ENCODE measurements at regions not wholly inside any gene's neighbourhood (a gene's known extent, or its start where the extent isn't known, plus 50 kb on each side); places are given as distances from the start of the nearest gene placed in this dataset.

DNA sequence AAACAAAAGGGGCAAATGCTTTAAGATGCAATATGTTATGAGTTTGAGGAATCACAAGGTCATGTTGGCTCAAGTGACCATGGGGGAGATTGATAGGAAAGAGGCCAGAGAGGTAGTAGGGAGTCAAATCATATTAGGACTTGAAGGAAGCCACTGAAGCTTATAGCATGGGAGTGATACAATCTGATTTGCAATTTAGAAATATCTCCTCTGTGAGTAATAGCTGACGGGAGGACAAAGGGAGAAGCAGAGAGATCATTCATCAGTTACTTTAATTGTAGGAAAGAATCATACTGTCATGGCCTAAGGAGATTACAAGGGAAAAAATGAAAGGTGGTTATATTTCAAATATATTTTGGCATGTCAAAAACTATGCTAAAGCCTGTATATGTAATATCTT is 793.6 kb upstream of the RAG2 start:
- Mint-ChIP-seq H3K36me3 (ENCODE audit: low read depth) (no peaks in the 10 kb centered on the region), H3K27me3 (no peaks in the 10 kb centered on the region), H3K4me1 (no peaks in the 10 kb centered on the region), H3K9me3 (ENCODE audit: low read depth) (peaks cover 23% of the 10 kb centered on the region), H3K27ac (no peak overlapping the region), H3K4me3 (no peak overlapping the region)
- ATAC-seq (no peak), DNase-seq (no peak)
- POLR2A ChIA-PET, result no interaction called here
- intact Hi-C loops (cut with DNase I, micrococcal nuclease), result no loop called here
- CTCF ChIA-PET, result no interaction called here

DNA sequence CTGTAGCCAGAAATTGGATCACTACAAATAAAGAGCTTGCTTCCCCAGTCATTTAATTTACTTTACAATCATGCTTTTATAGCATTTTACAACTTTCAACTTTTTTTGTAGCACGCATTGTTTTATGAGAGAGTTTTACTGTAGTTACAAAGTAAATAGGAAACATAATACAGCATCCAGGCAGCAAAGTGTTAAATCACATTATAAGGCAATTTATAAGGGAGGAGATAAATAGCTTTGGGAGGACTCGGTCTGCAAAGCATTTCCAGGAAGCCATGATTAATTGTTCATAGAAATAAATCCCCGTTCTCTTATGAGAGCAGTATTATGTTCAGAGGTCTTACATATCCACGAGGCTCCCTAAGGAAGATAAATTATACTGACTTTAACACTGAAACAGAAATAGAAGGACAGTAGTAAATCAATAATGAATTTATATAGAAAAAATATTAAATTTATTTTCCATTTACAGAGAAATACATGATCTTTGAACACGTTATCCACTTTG is 792.6 kb upstream of the RAG2 start:
- H3K9me3 Mint-ChIP-seq (ENCODE audit: low read depth), result peaks cover 18% of the 10 kb centered on the region
- no peak for DNase-seq
- H3K36me3 Mint-ChIP-seq (ENCODE audit: low read depth), result no peaks in the 10 kb centered on the region
- CTCF ChIA-PET, result interaction anchor here (0.6 kb wide), 1 partner anchor 11 kb away, joined by 3 read pairs; no protein-coding TSS in a partner anchor
- no peaks in the 10 kb centered on the region for H3K27me3 Mint-ChIP-seq
- no peak overlapping the region for H3K27ac Mint-ChIP-seq
- no peaks in the 10 kb centered on the region for H3K4me1 Mint-ChIP-seq
- H3K4me3 Mint-ChIP-seq, result no peak overlapping the region
- intact Hi-C loops (cut with DNase I, micrococcal nuclease), result no loop called here
- POLR2A ChIA-PET, result no interaction called here
- ATAC-seq, result no peak

DNA sequence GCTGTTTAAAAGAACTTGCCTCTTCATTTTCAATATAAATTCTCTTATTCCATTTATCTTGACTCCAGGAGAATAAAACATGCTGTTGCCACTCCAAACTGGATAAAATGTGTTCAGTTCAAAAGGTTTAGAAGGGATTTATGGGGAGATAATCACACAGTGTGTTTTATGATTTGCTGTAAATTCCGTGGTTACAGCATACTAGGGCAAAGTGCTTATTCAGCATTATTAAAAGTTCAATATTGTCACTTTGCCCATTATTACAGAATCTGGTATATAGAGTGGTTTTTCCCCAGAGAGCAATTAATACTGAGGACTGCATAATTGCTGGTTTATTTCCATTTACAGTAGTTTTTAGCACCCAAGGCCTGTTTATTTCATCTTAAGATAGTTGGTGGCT is 780.9 kb upstream of the RAG2 start:
- Mint-ChIP-seq H3K4me1 (no peaks in the 10 kb centered on the region), H3K36me3 (ENCODE audit: low read depth) (peaks cover 2% of the 10 kb centered on the region), H3K9me3 (ENCODE audit: low read depth) (peaks cover 26% of the 10 kb centered on the region), H3K27ac (no peak overlapping the region), H3K27me3 (no peaks in the 10 kb centered on the region), H3K4me3 (no peak overlapping the region)
- no peak for ATAC-seq
- ChIA-PET POLR2A (no interaction called here), CTCF (no interaction called here)
- DNase-seq, result no peak
- intact Hi-C loops (cut with DNase I, micrococcal nuclease), result no loop called here

DNA sequence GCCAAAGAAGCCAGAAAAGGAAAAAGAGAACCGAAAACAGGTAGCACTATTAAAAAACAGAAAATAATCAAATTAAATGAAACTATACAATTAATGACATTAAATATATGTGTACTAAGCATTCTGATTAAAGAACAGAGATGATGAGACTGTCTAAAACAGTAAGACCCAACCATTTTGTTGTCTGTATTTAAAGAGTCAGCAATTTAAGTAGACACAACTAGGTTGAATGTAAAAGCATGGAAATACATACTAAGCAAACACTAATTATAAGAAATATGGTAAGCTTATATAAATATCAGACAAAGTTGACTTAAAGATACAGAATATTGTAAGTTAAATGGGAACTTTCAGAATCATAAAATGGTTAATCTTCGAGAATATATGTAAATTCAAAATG is 774.6 kb upstream of the RAG2 start:
- ATAC-seq (no peak), DNase-seq (no peak)
- intact Hi-C loops (cut with DNase I, micrococcal nuclease), result no loop called here
- no peaks in the 10 kb centered on the region for H3K4me1 Mint-ChIP-seq
- no peak overlapping the region for H3K4me3 Mint-ChIP-seq
- POLR2A ChIA-PET, result no interaction called here
- H3K27ac Mint-ChIP-seq, result no peak overlapping the region
- H3K27me3 Mint-ChIP-seq, result no peaks in the 10 kb centered on the region
- H3K36me3 Mint-ChIP-seq (ENCODE audit: low read depth), result peaks cover 2% of the 10 kb centered on the region
- CTCF ChIA-PET, result no interaction called here
- H3K9me3 Mint-ChIP-seq (ENCODE audit: low read depth), result peaks cover 17% of the 10 kb centered on the region

DNA sequence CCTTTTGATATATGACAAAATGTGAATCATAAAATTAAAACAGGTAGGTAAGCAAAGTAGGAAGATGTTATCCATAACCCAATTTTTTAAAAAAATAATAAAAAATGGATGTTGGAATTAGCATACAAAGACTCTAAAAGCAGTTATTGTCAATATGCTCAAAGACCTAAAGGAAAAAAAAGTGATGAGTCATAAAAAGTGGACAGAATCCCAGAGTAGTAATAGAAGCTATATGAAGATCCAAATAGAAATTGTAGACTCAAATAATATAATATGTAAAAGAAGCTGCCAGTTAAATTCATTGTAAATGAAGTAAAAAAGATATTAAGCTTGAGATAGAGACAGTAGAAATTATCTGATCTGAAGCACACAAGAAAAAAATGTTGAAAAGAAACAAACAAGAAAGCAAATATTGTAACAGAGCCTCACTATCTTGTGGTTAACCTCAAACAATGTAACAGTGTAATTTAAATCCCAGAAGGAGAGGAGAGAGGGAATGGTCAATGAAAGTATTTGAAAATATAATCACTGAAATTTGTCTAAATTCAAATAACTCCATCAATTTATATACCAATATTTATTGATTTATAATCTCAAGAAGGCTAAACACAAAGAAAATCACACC is 773.4 kb upstream of the RAG2 start:
- Mint-ChIP-seq H3K4me3 (no peak overlapping the region), H3K27me3 (no peaks in the 10 kb centered on the region), H3K4me1 (no peaks in the 10 kb centered on the region), H3K27ac (no peak overlapping the region), H3K9me3 (ENCODE audit: low read depth) (peaks cover 14% of the 10 kb centered on the region), H3K36me3 (ENCODE audit: low read depth) (peaks cover 2% of the 10 kb centered on the region)
- POLR2A ChIA-PET, result no interaction called here
- intact Hi-C loops (cut with DNase I, micrococcal nuclease), result no loop called here
- ATAC-seq (no peak), DNase-seq (no peak)
- CTCF ChIA-PET, result no interaction called here

DNA sequence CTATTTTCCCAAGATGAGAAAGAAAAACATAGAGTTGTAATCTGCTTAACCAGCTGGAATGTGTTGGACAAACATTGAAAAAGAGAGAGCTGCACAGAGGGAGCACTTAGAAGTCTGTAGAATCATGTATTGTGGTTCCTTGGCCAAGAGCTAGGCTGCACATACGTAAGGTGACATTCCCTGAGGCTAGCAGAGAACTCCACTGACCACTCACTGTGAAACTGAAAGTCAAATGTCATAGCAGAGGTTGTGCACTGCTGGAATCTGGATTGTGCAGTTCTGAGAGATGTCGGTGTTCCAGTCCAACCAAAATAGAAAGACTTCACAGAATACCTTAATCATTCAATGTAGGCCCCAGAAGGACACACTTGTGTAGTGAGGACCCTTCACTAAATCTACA is 772.8 kb upstream of the RAG2 start:
- Mint-ChIP-seq H3K9me3 (ENCODE audit: low read depth) (peaks cover 10% of the 10 kb centered on the region), H3K4me3 (no peak overlapping the region), H3K4me1 (no peaks in the 10 kb centered on the region), H3K27me3 (no peaks in the 10 kb centered on the region), H3K27ac (no peak overlapping the region), H3K36me3 (ENCODE audit: low read depth) (no peaks in the 10 kb centered on the region)
- POLR2A ChIA-PET, result no interaction called here
- ATAC-seq, result no peak
- no peak for DNase-seq
- CTCF ChIA-PET, result no interaction called here
- intact Hi-C loops (cut with DNase I, micrococcal nuclease), result no loop called here

DNA sequence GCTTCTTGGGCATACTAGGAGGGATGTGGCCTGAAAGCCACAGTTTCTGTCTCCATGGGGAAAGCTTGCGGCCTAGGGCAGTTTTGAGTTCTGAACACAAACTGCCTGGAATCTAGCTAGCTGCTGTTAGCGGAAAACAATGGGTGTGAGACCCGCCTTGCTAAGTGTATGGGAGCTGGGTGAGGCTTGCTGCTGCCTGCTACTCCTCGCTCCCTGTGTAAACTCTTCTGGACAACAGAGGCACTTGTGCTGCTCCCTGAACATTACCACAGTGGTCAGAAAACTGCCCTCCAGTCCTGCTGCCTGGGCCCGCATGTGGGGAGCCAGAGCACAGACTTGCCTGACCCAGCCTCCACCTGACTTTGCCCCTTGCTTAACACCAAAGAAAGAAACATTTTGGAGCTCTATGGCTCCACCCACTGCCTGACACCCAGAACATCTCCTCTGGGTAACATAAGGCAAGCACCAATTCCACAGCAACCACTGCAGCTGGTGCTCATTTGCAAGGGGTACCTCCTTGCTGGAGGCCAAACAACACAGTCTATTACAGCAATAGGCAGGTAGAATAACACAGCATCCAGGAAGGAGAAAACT is 766.3 kb upstream of the RAG2 start:
- H3K36me3 Mint-ChIP-seq (ENCODE audit: low read depth), result no peaks in the 10 kb centered on the region
- ChIA-PET CTCF (no interaction called here), POLR2A (no interaction called here)
- no peak for ATAC-seq
- H3K9me3 Mint-ChIP-seq (ENCODE audit: low read depth), result peaks cover 17% of the 10 kb centered on the region
- H3K27me3 Mint-ChIP-seq, result no peaks in the 10 kb centered on the region
- H3K4me1 Mint-ChIP-seq, result no peaks in the 10 kb centered on the region
- no peak for DNase-seq
- no peak overlapping the region for H3K27ac Mint-ChIP-seq
- H3K4me3 Mint-ChIP-seq, result no peak overlapping the region
- intact Hi-C loops (cut with DNase I, micrococcal nuclease), result no loop called here

DNA sequence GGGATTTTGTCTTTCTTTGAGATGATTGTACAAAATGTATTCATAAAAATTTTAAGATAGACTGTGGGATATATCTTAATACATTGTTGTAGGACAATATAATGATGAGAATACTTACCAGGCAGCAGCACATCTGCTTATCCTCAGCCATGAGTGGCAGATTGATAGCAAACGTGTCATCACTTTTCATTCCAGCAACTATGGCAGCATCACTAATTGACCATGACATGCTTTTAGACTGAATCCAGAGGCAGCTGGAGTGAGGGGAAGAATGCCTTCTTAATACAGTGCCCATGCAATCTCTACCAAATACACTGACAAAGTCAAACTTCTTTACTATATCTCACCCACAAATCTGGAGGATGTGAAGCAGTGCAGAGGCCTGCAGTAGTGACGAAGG is 755.2 kb upstream of the RAG2 start:
- Mint-ChIP-seq H3K9me3 (ENCODE audit: low read depth) (peaks cover 9% of the 10 kb centered on the region), H3K4me3 (no peak overlapping the region)
- CTCF ChIA-PET, result interaction anchor here (0.7 to 0.8 kb wide), 2 partner anchors 8 to 35 kb away, joined by 3 read pairs; no protein-coding TSS in a partner anchor

DNA sequence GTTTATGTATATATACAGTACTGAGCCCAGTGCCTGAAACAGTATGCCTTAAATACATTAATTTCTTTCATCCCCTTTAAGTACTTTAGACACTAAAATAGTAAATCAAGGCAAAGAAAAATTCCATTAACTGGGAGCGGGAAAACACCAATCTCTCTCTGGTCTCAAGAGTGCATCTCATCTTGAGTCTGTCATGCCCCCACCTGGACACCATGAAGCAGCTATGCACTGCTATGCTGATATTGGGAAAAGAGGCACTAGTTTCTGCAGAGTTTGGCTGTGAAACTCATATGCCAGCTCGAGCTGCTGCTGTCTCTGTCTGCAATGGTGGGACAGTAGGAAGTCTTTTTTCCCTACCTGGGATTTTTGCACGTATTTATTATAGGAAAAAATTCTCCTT is 754.4 kb upstream of the RAG2 start:
- ChIA-PET CTCF (interaction anchor here (0.7 kb wide), 1 partner anchor 9 kb away, joined by 3 read pairs; no protein-coding TSS in a partner anchor), POLR2A (no interaction called here)
- Mint-ChIP-seq H3K4me3 (no peak overlapping the region), H3K9me3 (ENCODE audit: low read depth) (peaks cover 6% of the 10 kb centered on the region), H3K4me1 (no peaks in the 10 kb centered on the region), H3K36me3 (ENCODE audit: low read depth) (no peaks in the 10 kb centered on the region), H3K27ac (no peak overlapping the region), H3K27me3 (no peaks in the 10 kb centered on the region)
- no peak for ATAC-seq
- DNase-seq, result no peak
- intact Hi-C loops (cut with DNase I, micrococcal nuclease), result no loop called here

More for the DNA sequence above, 755.2 kb upstream of the RAG2 start:
- Mint-ChIP-seq H3K36me3 (ENCODE audit: low read depth) (no peaks in the 10 kb centered on the region), H3K27me3 (no peaks in the 10 kb centered on the region), H3K27ac (no peak overlapping the region), H3K4me1 (no peaks in the 10 kb centered on the region)
- DNase-seq, result no peak
- intact Hi-C loops (cut with DNase I, micrococcal nuclease), result no loop called here
- ATAC-seq, result no peak
- POLR2A ChIA-PET, result no interaction called here

DNA sequence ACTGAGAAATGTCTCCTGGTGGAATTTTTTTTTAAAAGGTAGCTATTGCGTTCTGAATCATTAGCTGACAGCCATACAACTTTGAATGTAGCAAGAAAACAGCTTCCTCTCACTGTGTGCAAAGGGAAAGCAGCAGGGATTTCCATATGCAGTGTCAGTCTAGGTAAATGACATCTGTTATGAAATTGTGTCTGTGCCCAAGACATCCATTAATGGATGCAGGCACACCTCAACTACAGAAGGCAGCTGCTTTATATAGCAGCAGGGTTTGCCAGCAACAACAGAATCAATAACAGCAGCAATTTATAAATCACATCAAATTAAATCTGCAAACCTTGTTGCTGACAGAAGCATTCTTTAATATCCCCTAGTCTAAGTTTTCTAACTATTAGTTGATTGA is 745.3 kb upstream of the RAG2 start:
- Mint-ChIP-seq H3K36me3 (ENCODE audit: low read depth) (no peaks in the 10 kb centered on the region), H3K9me3 (ENCODE audit: low read depth) (no peaks in the 10 kb centered on the region), H3K27ac (no peak overlapping the region), H3K27me3 (no peaks in the 10 kb centered on the region), H3K4me1 (no peaks in the 10 kb centered on the region), H3K4me3 (no peak overlapping the region)
- POLR2A ChIA-PET, result no interaction called here
- intact Hi-C loops (cut with DNase I, micrococcal nuclease), result no loop called here
- CTCF ChIA-PET, result no interaction called here
- ATAC-seq (no peak), DNase-seq (no peak)

DNA sequence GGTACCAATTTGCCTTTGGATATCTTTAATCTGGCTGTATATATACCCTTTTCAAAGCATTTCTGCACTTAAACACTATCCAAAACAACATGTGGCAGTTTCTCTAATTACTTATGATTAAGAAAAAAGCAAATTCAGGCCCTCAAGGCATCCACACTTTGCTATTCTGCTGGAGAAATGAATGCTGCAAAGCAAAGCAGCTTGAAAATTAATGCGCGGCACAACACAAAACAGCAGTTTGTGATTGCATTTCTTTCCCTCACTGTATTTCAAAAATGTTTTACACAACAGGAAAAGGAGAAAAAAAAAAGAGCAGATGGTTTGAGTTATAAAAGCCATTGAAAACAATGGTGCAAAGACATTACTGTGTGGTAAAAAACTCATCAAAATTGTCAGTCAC is 738.4 kb upstream of the RAG2 start:
- Mint-ChIP-seq H3K4me1 (no peaks in the 10 kb centered on the region), H3K9me3 (ENCODE audit: low read depth) (peaks cover 3% of the 10 kb centered on the region), H3K27me3 (no peaks in the 10 kb centered on the region), H3K36me3 (ENCODE audit: low read depth) (no peaks in the 10 kb centered on the region), H3K4me3 (no peak overlapping the region), H3K27ac (no peak overlapping the region)
- ChIA-PET POLR2A (no interaction called here), CTCF (no interaction called here)
- intact Hi-C loops (cut with DNase I, micrococcal nuclease), result no loop called here
- no peak for DNase-seq
- ATAC-seq, result no peak

DNA sequence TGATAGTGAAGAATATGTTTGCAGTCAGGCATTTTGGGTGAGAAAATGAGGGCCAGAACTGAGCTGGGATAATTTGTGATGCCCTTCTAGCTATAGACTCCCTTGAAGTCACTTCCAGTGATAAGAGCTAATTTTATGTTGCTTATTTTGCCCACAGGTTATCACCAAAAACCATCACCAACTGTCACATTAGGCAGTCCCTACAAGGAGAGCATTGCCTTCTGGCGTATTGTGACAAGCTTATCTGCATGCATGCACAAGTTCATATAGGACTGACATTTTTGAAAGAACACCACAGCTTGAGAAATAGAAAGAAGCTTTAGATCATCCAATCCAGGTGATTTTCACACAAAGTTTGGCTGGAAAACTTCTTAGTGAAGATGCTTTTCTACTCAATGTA is 735.3 kb upstream of the RAG2 start:
- Mint-ChIP-seq H3K9me3 (ENCODE audit: low read depth) (peaks cover 7% of the 10 kb centered on the region), H3K27ac (no peak overlapping the region), H3K27me3 (no peaks in the 10 kb centered on the region), H3K4me1 (no peaks in the 10 kb centered on the region), H3K36me3 (ENCODE audit: low read depth) (no peaks in the 10 kb centered on the region), H3K4me3 (no peak overlapping the region)
- intact Hi-C loops (cut with DNase I, micrococcal nuclease), result no loop called here
- no peak for ATAC-seq
- CTCF ChIA-PET, result no interaction called here
- no peak for DNase-seq
- POLR2A ChIA-PET, result no interaction called here
